IPS-15b (cell line): ENCODE measurements at regions not wholly inside any gene's neighbourhood (a gene's known extent, or its start where the extent isn't known, plus 50 kb on each side); places are given as distances from the start of the nearest gene placed in this dataset.

Experiments
- H3K27me3 ChIP-seq: one replicate; pipeline ENCODE4 v1.6.1; 2013; ENCODE audit warnings: low read length; ENCODE audit not compliant: control insufficient read depth, insufficient read depth
- H3K36me3 ChIP-seq: one replicate; pipeline ENCODE4 v1.6.1; 2013; ENCODE audit warnings: low read length; ENCODE audit not compliant: control insufficient read depth, insufficient read depth
- H3K4me1 ChIP-seq: one replicate; pipeline ENCODE4 v1.6.1; 2013; ENCODE audit warnings: mild to moderate bottlenecking, low read length; ENCODE audit not compliant: control insufficient read depth, insufficient read depth
- H3K4me3 ChIP-seq: one replicate; pipeline ENCODE4 v1.5.1; 2013; ENCODE audit warnings: low read depth, low read length
- H3K9ac ChIP-seq: one replicate; pipeline ENCODE4 v1.6.1; 2013; ENCODE audit warnings: low read depth, mild to moderate bottlenecking, low read length
- H3K9me3 ChIP-seq: one replicate; pipeline ENCODE4 v1.6.1; 2013; ENCODE audit warnings: mild to moderate bottlenecking, low read length; ENCODE audit not compliant: control insufficient read depth, insufficient read depth

DNA sequence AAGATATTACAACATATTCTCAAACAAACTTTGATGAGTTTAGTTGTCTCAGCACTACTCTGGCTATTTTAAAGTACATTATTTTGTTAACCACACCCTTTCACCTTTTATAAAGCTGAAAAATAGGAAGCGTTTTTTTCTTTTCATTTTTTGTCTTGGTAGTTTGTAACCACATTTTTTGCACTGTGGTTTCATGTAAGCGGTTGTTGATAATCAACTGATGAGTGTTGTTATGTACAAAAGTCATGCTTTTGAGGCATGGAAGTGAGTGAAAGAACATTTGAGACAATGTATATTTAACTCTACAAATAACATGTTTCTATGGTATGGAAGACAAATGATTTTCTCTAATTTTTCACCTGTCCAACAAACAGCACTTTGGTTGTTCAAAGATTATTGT lies 52.1 kb upstream of the ATP2B1 start:
- no peaks in the 10 kb centered on the region for H3K36me3 ChIP-seq
- H3K9ac ChIP-seq, result no peak overlapping the region
- H3K9me3 ChIP-seq, result no peaks in the 10 kb centered on the region
- H3K4me3 ChIP-seq, result no peak overlapping the region
- H3K27me3 ChIP-seq, result no peaks in the 10 kb centered on the region
- H3K4me1 ChIP-seq, result no peaks in the 10 kb centered on the region
